PFSK-1 (cell line): ENCODE measurements at regions not wholly inside any gene's neighbourhood (a gene's known extent, or its start where the extent isn't known, plus 50 kb on each side); places are given as distances from the start of the nearest gene placed in this dataset.

ENCODE experiments used
- POLR2AphosphoS5 ChIP-seq: IDR thresholded peaks from 2 replicates; pipeline ENCODE4 v1.6.1; 2012; ENCODE audit warnings: low read depth, mild to moderate bottlenecking, control low read depth, low read length, moderate library complexity
- TF ChIP-seq, protein P1 (sequence below), 2 experiments: IDR thresholded peaks; 2 replicates each; pipeline versions ENCODE4 v1.6.1 to v1.8.0; 2011 to 2012; ENCODE audit warnings: low read depth in 2 of 2, low read length in 2 of 2, control low read depth in 1 of 2, inconsistent platforms in 1 of 2, mild to moderate bottlenecking in 1 of 2, moderate library complexity in 1 of 2; ENCODE audit not compliant: insufficient read depth in 1 of 2

DNA sequence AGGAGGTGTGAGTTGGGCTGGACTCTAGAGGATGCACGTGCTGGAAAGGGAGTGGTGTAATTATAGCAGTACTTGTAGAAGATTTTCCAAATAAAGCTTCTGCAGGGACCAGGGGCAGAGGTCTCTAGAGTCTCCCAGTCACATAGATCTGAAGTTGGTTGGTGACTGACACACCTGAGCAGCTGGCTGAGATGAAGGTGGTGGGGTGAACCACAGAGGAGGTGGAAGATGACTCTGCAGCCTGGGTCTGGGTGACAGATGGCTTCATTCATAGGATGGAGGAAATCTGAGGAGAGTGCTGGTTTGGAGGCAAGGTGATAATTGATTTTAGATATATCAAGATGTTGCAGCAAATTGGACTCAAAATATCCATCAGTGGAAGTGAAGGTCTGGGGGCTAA is 178.9 kb upstream of the IVNS1ABP start:
- no peak for TF ChIP-seq POLR2AphosphoS5
- TF ChIP-seq, protein P1, sequence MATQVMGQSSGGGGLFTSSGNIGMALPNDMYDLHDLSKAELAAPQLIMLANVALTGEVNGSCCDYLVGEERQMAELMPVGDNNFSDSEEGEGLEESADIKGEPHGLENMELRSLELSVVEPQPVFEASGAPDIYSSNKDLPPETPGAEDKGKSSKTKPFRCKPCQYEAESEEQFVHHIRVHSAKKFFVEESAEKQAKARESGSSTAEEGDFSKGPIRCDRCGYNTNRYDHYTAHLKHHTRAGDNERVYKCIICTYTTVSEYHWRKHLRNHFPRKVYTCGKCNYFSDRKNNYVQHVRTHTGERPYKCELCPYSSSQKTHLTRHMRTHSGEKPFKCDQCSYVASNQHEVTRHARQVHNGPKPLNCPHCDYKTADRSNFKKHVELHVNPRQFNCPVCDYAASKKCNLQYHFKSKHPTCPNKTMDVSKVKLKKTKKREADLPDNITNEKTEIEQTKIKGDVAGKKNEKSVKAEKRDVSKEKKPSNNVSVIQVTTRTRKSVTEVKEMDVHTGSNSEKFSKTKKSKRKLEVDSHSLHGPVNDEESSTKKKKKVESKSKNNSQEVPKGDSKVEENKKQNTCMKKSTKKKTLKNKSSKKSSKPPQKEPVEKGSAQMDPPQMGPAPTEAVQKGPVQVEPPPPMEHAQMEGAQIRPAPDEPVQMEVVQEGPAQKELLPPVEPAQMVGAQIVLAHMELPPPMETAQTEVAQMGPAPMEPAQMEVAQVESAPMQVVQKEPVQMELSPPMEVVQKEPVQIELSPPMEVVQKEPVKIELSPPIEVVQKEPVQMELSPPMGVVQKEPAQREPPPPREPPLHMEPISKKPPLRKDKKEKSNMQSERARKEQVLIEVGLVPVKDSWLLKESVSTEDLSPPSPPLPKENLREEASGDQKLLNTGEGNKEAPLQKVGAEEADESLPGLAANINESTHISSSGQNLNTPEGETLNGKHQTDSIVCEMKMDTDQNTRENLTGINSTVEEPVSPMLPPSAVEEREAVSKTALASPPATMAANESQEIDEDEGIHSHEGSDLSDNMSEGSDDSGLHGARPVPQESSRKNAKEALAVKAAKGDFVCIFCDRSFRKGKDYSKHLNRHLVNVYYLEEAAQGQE (IDR thresholded peaks at IDR 0.05; ENCODE audit: insufficient read depth in 1 of 2, low read depth in 2 of 2, low read length in 2 of 2) = no peak
